Stomach (tissue), 8 donors: ENCODE measurements at regions not wholly inside any gene's neighbourhood (a gene's known extent, or its start where the extent isn't known, plus 50 kb on each side); places are given as distances from the start of the nearest gene placed in this dataset.

Source experiments
- DNase-seq, 2 donors: peaks; one replicate each; pipeline versions ENCODE4 v3.0.0 to v3.0.0-alpha.2; 2013 to 2019
- H3K27ac ChIP-seq, 5 donors: fragments of 200-600 bp in 4 of 5; sonication (generic) in 4 of 5; one replicate each; pipeline ENCODE4 v1.5.1; 2013 to 2019; ENCODE audit warnings: mild to moderate bottlenecking in 1 of 5, moderate library complexity in 1 of 5
- H3K27me3 ChIP-seq, 3 donors: fragments of 200-600 bp; sonication (generic); one replicate each; pipeline ENCODE4 v1.5.1; 2017 to 2019; ENCODE audit warnings: mixed run types in 1 of 3
- H3K36me3 ChIP-seq, 4 donors: fragments of 200-600 bp; sonication (generic); 1 replicate in 3 of 4; 2 replicates in 1 of 4; pipeline ENCODE4 v1.5.1; 2016 to 2019
- H3K4me1 ChIP-seq, 4 donors: fragments of 200-600 bp; sonication (generic); one replicate each; pipeline ENCODE4 v1.5.1; 2016 to 2019
- H3K4me3 ChIP-seq, 4 donors: fragments of 200-600 bp; sonication (generic) in 3 of 4; one replicate each; pipeline ENCODE4 v1.5.1; 2016 to 2019; ENCODE audit warnings: mild to moderate bottlenecking in 1 of 4
- H3K9me3 ChIP-seq, 4 donors: fragments of 200-600 bp; sonication (generic); one replicate each; pipeline ENCODE4 v1.5.1; 2016 to 2019
- EP300 ChIP-seq: sonication (generic); formaldehyde crosslinking; IDR thresholded peaks from one replicate; pipeline ENCODE4 v1.6.1; 2017; ENCODE audit warnings: antibody characterized with exemption
- POLR2A ChIP-seq, 4 donors: fragments of 450-650 bp; IDR thresholded peaks; one replicate each; pipeline ENCODE4 v1.6.1; 2016; ENCODE audit warnings: antibody characterized with exemption in 4 of 4, control low read depth in 2 of 4, mild to moderate bottlenecking in 1 of 4, moderate library complexity in 1 of 4
- POLR2AphosphoS5 ChIP-seq, 3 donors: sonication (generic); formaldehyde crosslinking; IDR thresholded peaks; one replicate each; pipeline ENCODE4 v1.6.1; 2016; ENCODE audit warnings: antibody characterized with exemption in 3 of 3
- WGBS, 5 donors: extraction: QIAGEN DNeasy Blood & Tissue Kit in 3 of 5; methylation state at CpG; one replicate each; pipeline versions ENCODE4 v1.1.5 to v1.1.7; 2013 to 2018; 5-methylcytosine and 5-hydroxymethylcytosine counted together
- intact Hi-C: fragments of 100-400 bp; cut with DNase I; formaldehyde crosslinking; loops from one replicate; pipeline ENCODE4 v1.15.1; 2023; ENCODE audit warnings: low total_unique reads
- TF ChIP-seq, protein P1 (sequence below), 7 experiments: fragments of 450-650 bp in 4 of 7; fragments of 200-600 bp in 3 of 7; sonication (generic) in 3 of 7; IDR thresholded peaks; one replicate each; pipeline ENCODE4 v1.5.1; 2016 to 2019; ENCODE audit warnings: antibody characterized with exemption in 7 of 7, control low read depth in 2 of 7, mild to moderate bottlenecking in 1 of 7
- donor health status: healthy with polysubstance abuse.
- donor health status: Bipolar disorder and iron deficiency.
- donor health status: healthy.

DNA sequence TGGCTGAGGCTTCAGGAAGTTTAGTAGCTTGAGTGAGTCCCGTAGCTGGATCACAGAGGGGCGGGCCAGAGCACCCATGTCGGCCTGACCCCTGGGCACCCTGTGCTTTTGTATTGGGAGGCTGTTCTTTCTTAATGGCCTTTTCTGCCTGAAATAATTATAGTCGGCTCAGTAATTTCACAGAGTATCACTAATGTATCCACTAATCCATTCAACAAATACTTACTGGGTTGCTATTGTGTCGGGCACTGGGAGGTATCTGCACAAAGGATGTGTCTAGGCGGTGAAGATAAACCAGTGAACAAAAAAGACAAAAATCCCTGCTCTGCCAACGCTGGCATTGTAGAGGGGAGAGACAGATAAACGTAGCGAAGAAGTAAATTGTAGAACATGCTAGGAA lies 318.6 kb downstream of the FOXL1 start:
- Histone ChIP-seq H3K4me1 (no peaks in the 10 kb centered on the region), H3K27me3 (peaks cover 4 to 48% (median 17%) of the 10 kb centered on the region in 3 donors), H3K27ac (no peak overlapping the region), H3K36me3 (no peaks in the 10 kb centered on the region), H3K4me3 (no peak overlapping the region), H3K9me3 (no peaks in the 10 kb centered on the region)
- intact Hi-C loops, result no loop called here
- 78 to 83% (median 79%) methylated on average over 9 of the region's 9 CpGs for WGBS, 5 donors
- no peak for DNase-seq
- TF ChIP-seq EP300, result no peak
- TF ChIP-seq, protein P1, sequence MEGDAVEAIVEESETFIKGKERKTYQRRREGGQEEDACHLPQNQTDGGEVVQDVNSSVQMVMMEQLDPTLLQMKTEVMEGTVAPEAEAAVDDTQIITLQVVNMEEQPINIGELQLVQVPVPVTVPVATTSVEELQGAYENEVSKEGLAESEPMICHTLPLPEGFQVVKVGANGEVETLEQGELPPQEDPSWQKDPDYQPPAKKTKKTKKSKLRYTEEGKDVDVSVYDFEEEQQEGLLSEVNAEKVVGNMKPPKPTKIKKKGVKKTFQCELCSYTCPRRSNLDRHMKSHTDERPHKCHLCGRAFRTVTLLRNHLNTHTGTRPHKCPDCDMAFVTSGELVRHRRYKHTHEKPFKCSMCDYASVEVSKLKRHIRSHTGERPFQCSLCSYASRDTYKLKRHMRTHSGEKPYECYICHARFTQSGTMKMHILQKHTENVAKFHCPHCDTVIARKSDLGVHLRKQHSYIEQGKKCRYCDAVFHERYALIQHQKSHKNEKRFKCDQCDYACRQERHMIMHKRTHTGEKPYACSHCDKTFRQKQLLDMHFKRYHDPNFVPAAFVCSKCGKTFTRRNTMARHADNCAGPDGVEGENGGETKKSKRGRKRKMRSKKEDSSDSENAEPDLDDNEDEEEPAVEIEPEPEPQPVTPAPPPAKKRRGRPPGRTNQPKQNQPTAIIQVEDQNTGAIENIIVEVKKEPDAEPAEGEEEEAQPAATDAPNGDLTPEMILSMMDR (IDR thresholded peaks at IDR 0.05), result no peak
- TF ChIP-seq POLR2AphosphoS5 (IDR thresholded peaks at IDR 0.05), result no peak
- TF ChIP-seq POLR2A (IDR thresholded peaks at IDR 0.05), result no peak

DNA sequence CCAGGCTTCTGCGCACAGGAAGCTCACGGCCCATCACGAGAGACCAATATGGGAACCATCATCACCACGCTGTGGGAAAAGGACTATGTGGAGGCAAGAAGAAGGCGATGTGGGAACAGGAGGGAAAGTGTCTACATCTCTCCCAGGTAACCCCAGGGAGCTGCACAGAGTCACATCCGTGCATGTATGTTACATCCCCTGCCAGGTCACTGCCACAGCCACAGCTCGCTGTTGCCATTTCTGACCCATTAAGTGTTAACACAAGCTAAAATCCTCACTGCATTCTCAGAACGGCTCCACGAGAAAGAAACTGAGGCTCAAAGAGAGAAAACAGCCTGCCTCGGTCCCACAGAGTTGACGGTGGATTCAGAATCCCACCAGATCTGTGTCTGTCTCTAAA lies 319.1 kb downstream of the FOXL1 start:
- H3K4me1 ChIP-seq, result no peaks in the 10 kb centered on the region
- WGBS, 5 donors, result 89 to 93% (median 91%) methylated on average over 11 of the region's 11 CpGs
- no peak for DNase-seq
- H3K9me3 ChIP-seq, result no peaks in the 10 kb centered on the region
- no peak overlapping the region for H3K27ac ChIP-seq
- H3K36me3 ChIP-seq, result no peaks in the 10 kb centered on the region
- peaks cover 4 to 45% (median 16%) of the 10 kb centered on the region in 3 donors for H3K27me3 ChIP-seq
- H3K4me3 ChIP-seq, result no peak overlapping the region
- TF ChIP-seq POLR2A (IDR thresholded peaks at IDR 0.05) (no peak), EP300 (no peak), POLR2AphosphoS5 (IDR thresholded peaks at IDR 0.05) (no peak)
- TF ChIP-seq, protein P1 (IDR thresholded peaks at IDR 0.05), result no peak
- intact Hi-C loops, result no loop called here

DNA sequence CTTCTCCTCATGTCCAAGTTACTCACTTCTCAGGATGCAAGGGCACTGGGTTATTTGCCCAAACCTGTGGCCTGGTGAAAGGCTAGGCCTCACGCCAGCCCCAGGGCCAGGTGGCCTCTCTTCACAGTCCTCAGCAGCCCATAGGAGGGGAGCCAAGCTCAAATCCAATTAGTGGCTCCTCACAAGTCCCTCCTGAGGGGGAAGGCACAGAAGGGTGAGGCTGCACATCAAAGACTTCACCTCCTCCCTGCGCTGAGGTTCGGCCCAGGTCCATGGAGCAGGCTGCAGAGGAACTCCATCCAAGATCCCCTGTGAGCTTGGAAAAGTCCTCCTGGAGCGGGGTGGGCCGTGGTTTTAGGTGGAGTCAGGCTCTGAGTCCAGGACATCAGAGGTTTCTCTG lies 320.0 kb downstream of the FOXL1 start:
- TF ChIP-seq POLR2A (IDR thresholded peaks at IDR 0.05), result no peak
- TF ChIP-seq, protein P1 (IDR thresholded peaks at IDR 0.05), result no peak
- no peak for TF ChIP-seq EP300
- no peak for TF ChIP-seq POLR2AphosphoS5 (IDR thresholded peaks at IDR 0.05)

DNA sequence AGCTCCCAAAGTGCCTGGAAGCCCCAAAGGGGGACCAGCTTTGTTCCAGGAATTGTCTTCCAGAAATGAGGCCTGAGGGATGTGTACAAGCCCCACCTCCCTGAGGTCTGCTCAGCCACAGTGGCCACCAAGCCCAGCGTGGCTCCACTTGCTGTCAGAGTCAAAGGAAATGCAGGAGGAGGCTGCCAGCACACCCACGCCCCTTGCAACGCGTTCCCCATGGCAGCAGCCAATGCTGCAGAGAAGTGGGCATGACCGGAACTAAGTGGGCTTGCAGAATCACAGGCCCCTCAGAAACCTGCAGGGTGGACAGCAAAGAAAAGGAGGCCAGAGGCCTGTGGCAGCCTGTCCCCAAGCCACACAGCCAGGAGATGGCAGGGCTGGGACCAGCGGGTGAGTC lies 320.8 kb downstream of the FOXL1 start:
- Histone ChIP-seq H3K4me1 (no peaks in the 10 kb centered on the region), H3K4me3 (no peak overlapping the region), H3K36me3 (no peaks in the 10 kb centered on the region), H3K9me3 (no peaks in the 10 kb centered on the region), H3K27ac (no peak overlapping the region), H3K27me3 (peaks cover 0 to 33% (median 5%) of the 10 kb centered on the region in 3 donors)
- no peak for DNase-seq
- TF ChIP-seq POLR2AphosphoS5 (IDR thresholded peaks at IDR 0.05) (no peak), EP300 (no peak), POLR2A (IDR thresholded peaks at IDR 0.05) (no peak)
- TF ChIP-seq, protein P1 (IDR thresholded peaks at IDR 0.05), result no peak
- WGBS, 5 donors, result 75 to 83% (median 82%) methylated on average over 6 of the region's 6 CpGs
- intact Hi-C loops, result no loop called here

More for the DNA sequence above, 320.0 kb downstream of the FOXL1 start:
- H3K9me3 ChIP-seq, result no peaks in the 10 kb centered on the region
- WGBS, 5 donors, result 68 to 89% (median 82%) methylated on average over 4 to 5 of the region's 5 CpGs
- H3K36me3 ChIP-seq, result no peaks in the 10 kb centered on the region
- H3K4me1 ChIP-seq, result no peaks in the 10 kb centered on the region
- DNase-seq, result no peak
- peaks cover 4 to 36% (median 10%) of the 10 kb centered on the region in 3 donors for H3K27me3 ChIP-seq
- intact Hi-C loops, result no loop called here
- H3K4me3 ChIP-seq, result no peak overlapping the region
- H3K27ac ChIP-seq, result no peak overlapping the region
